Peyer's patch (tissue), 4 donors: ENCODE measurements at regions not wholly inside any gene's neighbourhood (a gene's known extent, or its start where the extent isn't known, plus 50 kb on each side); places are given as distances from the start of the nearest gene placed in this dataset.

Experiments
- CTCF ChIP-seq, 6 experiments: fragments of 450-650 bp in 4 of 6; fragments of 200-600 bp in 2 of 6; sonication (generic) in 1 of 6; IDR thresholded peaks; one replicate each; pipeline ENCODE4 v1.5.1; 2017 to 2019; ENCODE audit warnings: antibody characterized with exemption in 6 of 6, mild to moderate bottlenecking in 3 of 6, moderate library complexity in 1 of 6
- POLR2A ChIP-seq, 2 donors: fragments of 450-650 bp; IDR thresholded peaks; one replicate each; pipeline ENCODE4 v1.5.1; 2017; ENCODE audit warnings: antibody characterized with exemption in 2 of 2, mild to moderate bottlenecking in 2 of 2, moderate library complexity in 2 of 2

GRCh38 chr3:194967151-194968117 is 281.8 kb downstream of the FAM43A start:
- TF ChIP-seq CTCF (IDR thresholded peaks at IDR 0.05) (no peak), POLR2A (IDR thresholded peaks at IDR 0.05) (no peak)
